ENCODE measurements at regions not wholly inside any gene's neighbourhood (a gene's known extent, or its start where the extent isn't known, plus 50 kb on each side); places are given as distances from the start of the nearest gene placed in this dataset.
"Not testable (repeated sequence)": the region's sequence is repeated elsewhere in the genome, so short reads cannot be mapped to it uniquely, and the experiment has no call there.

DNA sequence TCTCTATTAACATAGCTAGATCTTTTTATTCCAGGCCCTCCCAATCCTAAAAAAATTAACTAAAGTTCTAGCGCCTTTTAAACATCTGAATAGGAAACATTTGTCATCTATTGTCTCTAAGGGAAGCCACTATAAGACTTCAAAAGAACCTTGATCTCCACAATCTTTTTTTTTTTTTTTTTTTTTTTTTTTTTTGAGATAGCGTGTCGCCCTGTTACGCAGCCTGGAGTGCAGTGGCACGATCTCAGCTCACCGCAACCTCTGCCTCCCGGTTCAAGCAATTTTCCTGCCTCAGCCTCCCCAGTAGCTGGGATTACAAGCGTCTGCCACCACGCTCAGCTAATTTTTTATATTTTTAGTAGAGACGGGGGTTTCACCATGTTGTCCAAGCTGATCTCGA lies 526.5 kb upstream of the HTR2C start:
- DNase-seq; H3K9me3 ChIP-seq (ENCODE audit: control insufficient read depth in 2 of 2, low read length in 2 of 2); ATAC-seq (ENCODE audit: low read depth in 2 of 2); H3K27me3 ChIP-seq (ENCODE audit: control insufficient read depth, insufficient read depth, low read length); H3K4me1 Mint-ChIP-seq; H3K27ac ChIP-seq (ENCODE audit: insufficient read depth, low read length, poor library complexity, severe bottlenecking); H3K27ac Mint-ChIP-seq; H3K36me3 ChIP-seq (ENCODE audit: control insufficient read depth, insufficient read depth, low read length); H3K9me3 Mint-ChIP-seq; H3K4me3 Mint-ChIP-seq; H3K36me3 Mint-ChIP-seq; H3K27me3 Mint-ChIP-seq; H3K4me3 ChIP-seq (ENCODE audit: low read depth, low read length); H3K4me1 ChIP-seq (ENCODE audit: control insufficient read depth, insufficient read depth, low read length, poor library complexity, severe bottlenecking): not testable (repeated sequence)

- Mint-ChIP-seq H3K9me3 (no peaks in the 10 kb centered on the region), H3K36me3 (no peaks in the 10 kb centered on the region), H3K27me3 (no peaks in the 10 kb centered on the region), H3K4me1 (no peaks in the 10 kb centered on the region), H3K27ac (no peak overlapping the region), H3K4me3 (no peak overlapping the region)
- H3K27me3 ChIP-seq (ENCODE audit: control insufficient read depth, insufficient read depth, low read length) = no peaks in the 10 kb centered on the region
- H3K9me3 ChIP-seq (ENCODE audit: control insufficient read depth in 2 of 2, low read length in 2 of 2) = no peaks in the 10 kb centered on the region
- DNase-seq (no peak), ATAC-seq (ENCODE audit: low read depth in 2 of 2) (no peak)
- no peak overlapping the region for H3K27ac ChIP-seq (ENCODE audit: insufficient read depth, low read length, poor library complexity, severe bottlenecking)
- H3K4me3 ChIP-seq (ENCODE audit: low read depth, low read length) = no peak overlapping the region
- H3K36me3 ChIP-seq (ENCODE audit: control insufficient read depth, insufficient read depth, low read length) = no peaks in the 10 kb centered on the region
- no peaks in the 10 kb centered on the region for H3K4me1 ChIP-seq (ENCODE audit: control insufficient read depth, insufficient read depth, low read length, poor library complexity, severe bottlenecking)
Measured at GRCh38 chrX:114051667-114052315, 532.1 kb upstream of the HTR2C start.

- Histone ChIP-seq H3K27ac (ENCODE audit: insufficient read depth, low read length, poor library complexity, severe bottlenecking) (no peak overlapping the region), H3K36me3 (ENCODE audit: control insufficient read depth, insufficient read depth, low read length) (no peaks in the 10 kb centered on the region), H3K4me3 (ENCODE audit: low read depth, low read length) (no peak overlapping the region), H3K9me3 (ENCODE audit: control insufficient read depth in 2 of 2, low read length in 2 of 2) (no peaks in the 10 kb centered on the region), H3K27me3 (ENCODE audit: control insufficient read depth, insufficient read depth, low read length) (no peaks in the 10 kb centered on the region), H3K4me1 (ENCODE audit: control insufficient read depth, insufficient read depth, low read length, poor library complexity, severe bottlenecking) (no peaks in the 10 kb centered on the region)
- Mint-ChIP-seq H3K36me3 (no peaks in the 10 kb centered on the region), H3K27ac (no peak overlapping the region), H3K27me3 (no peaks in the 10 kb centered on the region), H3K4me3 (no peak overlapping the region), H3K9me3 (no peaks in the 10 kb centered on the region), H3K4me1 (no peaks in the 10 kb centered on the region)
- DNase-seq (no peak), ATAC-seq (ENCODE audit: low read depth in 2 of 2) (no peak)
Measured at GRCh38 chrX:114050075-114050796, 533.6 kb upstream of the HTR2C start.

GRCh38 chrX:114049063-114049462 lies 534.8 kb upstream of the HTR2C start:
- no peaks in the 10 kb centered on the region for H3K9me3 ChIP-seq (ENCODE audit: control insufficient read depth in 2 of 2, low read length in 2 of 2)
- H3K9me3 Mint-ChIP-seq = no peaks in the 10 kb centered on the region
- no peak overlapping the region for H3K27ac Mint-ChIP-seq
- no peaks in the 10 kb centered on the region for H3K27me3 ChIP-seq (ENCODE audit: control insufficient read depth, insufficient read depth, low read length)
- H3K4me1 ChIP-seq (ENCODE audit: control insufficient read depth, insufficient read depth, low read length, poor library complexity, severe bottlenecking) = no peaks in the 10 kb centered on the region
- H3K27me3 Mint-ChIP-seq = no peaks in the 10 kb centered on the region
- no peak for ATAC-seq (ENCODE audit: low read depth in 2 of 2)
- no peak overlapping the region for H3K4me3 Mint-ChIP-seq
- no peaks in the 10 kb centered on the region for H3K36me3 ChIP-seq (ENCODE audit: control insufficient read depth, insufficient read depth, low read length)
- no peaks in the 10 kb centered on the region for H3K4me1 Mint-ChIP-seq
- DNase-seq = no peak
- H3K36me3 Mint-ChIP-seq = no peaks in the 10 kb centered on the region
- H3K4me3 ChIP-seq (ENCODE audit: low read depth, low read length) = no peak overlapping the region
- H3K27ac ChIP-seq (ENCODE audit: insufficient read depth, low read length, poor library complexity, severe bottlenecking) = no peak overlapping the region

GRCh38 chrX:114047558-114047957 lies 536.3 kb upstream of the HTR2C start:
- ATAC-seq (ENCODE audit: low read depth in 2 of 2) (no peak), DNase-seq (no peak)
- Mint-ChIP-seq H3K4me1 (no peaks in the 10 kb centered on the region), H3K27ac (no peak overlapping the region), H3K27me3 (no peaks in the 10 kb centered on the region), H3K4me3 (no peak overlapping the region), H3K36me3 (no peaks in the 10 kb centered on the region), H3K9me3 (no peaks in the 10 kb centered on the region)
- H3K36me3 ChIP-seq (ENCODE audit: control insufficient read depth, insufficient read depth, low read length) = no peaks in the 10 kb centered on the region
- H3K4me3 ChIP-seq (ENCODE audit: low read depth, low read length) = no peak overlapping the region
- H3K27me3 ChIP-seq (ENCODE audit: control insufficient read depth, insufficient read depth, low read length) = no peaks in the 10 kb centered on the region
- H3K9me3 ChIP-seq (ENCODE audit: control insufficient read depth in 2 of 2, low read length in 2 of 2) = no peaks in the 10 kb centered on the region
- H3K4me1 ChIP-seq (ENCODE audit: control insufficient read depth, insufficient read depth, low read length, poor library complexity, severe bottlenecking) = no peaks in the 10 kb centered on the region
- H3K27ac ChIP-seq (ENCODE audit: insufficient read depth, low read length, poor library complexity, severe bottlenecking) = no peak overlapping the region

DNA sequence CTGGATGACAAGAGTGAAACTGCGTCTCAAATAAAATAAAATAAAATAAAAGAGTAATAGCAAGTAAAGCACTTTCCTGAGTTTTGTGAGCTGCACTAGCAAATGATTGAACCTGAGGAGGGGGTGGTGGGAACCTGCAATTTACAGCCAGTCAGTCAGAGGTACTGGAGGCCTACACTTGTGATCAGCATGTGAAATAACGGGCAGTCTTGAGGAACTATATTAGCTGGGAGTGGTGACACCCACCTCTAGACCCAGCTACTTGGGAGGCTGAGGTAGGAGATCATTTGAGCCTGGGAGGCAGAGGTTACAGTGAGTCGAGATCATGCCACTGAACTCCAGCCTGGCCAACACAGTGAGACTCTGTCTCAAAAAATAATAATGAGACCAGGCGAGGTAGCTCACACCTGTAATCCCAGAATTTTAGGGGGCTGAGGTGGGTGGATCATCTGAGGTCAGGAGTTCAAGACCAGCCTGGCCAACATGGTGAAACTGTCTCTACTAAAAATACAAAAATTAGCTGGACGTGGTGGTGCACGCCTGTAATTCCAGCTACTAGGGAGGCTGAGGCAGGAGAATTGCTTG lies 537.1 kb upstream of the HTR2C start:
- H3K4me3 ChIP-seq (ENCODE audit: low read depth, low read length) = no peak overlapping the region
- Mint-ChIP-seq H3K27ac (no peak overlapping the region), H3K9me3 (no peaks in the 10 kb centered on the region), H3K4me1 (no peaks in the 10 kb centered on the region), H3K27me3 (no peaks in the 10 kb centered on the region), H3K4me3 (no peak overlapping the region), H3K36me3 (no peaks in the 10 kb centered on the region)
- H3K9me3 ChIP-seq (ENCODE audit: control insufficient read depth in 2 of 2, low read length in 2 of 2) = no peaks in the 10 kb centered on the region
- H3K27me3 ChIP-seq (ENCODE audit: control insufficient read depth, insufficient read depth, low read length) = no peaks in the 10 kb centered on the region
- ATAC-seq (ENCODE audit: low read depth in 2 of 2) (no peak), DNase-seq (no peak)
- no peaks in the 10 kb centered on the region for H3K4me1 ChIP-seq (ENCODE audit: control insufficient read depth, insufficient read depth, low read length, poor library complexity, severe bottlenecking)
- no peak overlapping the region for H3K27ac ChIP-seq (ENCODE audit: insufficient read depth, low read length, poor library complexity, severe bottlenecking)
- H3K36me3 ChIP-seq (ENCODE audit: control insufficient read depth, insufficient read depth, low read length) = no peaks in the 10 kb centered on the region

- not testable (repeated sequence) for H3K4me1 Mint-ChIP-seq; DNase-seq; H3K27me3 ChIP-seq (ENCODE audit: control insufficient read depth, insufficient read depth, low read length); H3K27me3 Mint-ChIP-seq; H3K36me3 Mint-ChIP-seq; H3K4me3 Mint-ChIP-seq; H3K4me1 ChIP-seq (ENCODE audit: control insufficient read depth, insufficient read depth, low read length, poor library complexity, severe bottlenecking); H3K4me3 ChIP-seq (ENCODE audit: low read depth, low read length); H3K27ac Mint-ChIP-seq; H3K36me3 ChIP-seq (ENCODE audit: control insufficient read depth, insufficient read depth, low read length); H3K27ac ChIP-seq (ENCODE audit: insufficient read depth, low read length, poor library complexity, severe bottlenecking); ATAC-seq (ENCODE audit: low read depth in 2 of 2); H3K9me3 ChIP-seq (ENCODE audit: control insufficient read depth in 2 of 2, low read length in 2 of 2)
- peaks cover 0 to 11% (median 0%) of the 10 kb centered on the region in 7 donors for H3K9me3 Mint-ChIP-seq
Measured at GRCh38 chrX:114041470-114041869, 542.4 kb upstream of the HTR2C start.
